HG02885 (cell line): ENCODE measurements at regions not wholly inside any gene's neighbourhood (a gene's known extent, or its start where the extent isn't known, plus 50 kb on each side); places are given as distances from the start of the nearest gene placed in this dataset.
A peak's percentile ranks its signal among the peaks of the same experiment; 100 is the strongest.

ENCODE experiments used
- ATAC-seq: cut with Tn5 transposase; IDR thresholded peaks from one replicate; pipeline ENCODE4 v1.9.1; 2021; ENCODE audit warnings: mild to moderate bottlenecking; ENCODE audit not compliant: unreplicated experiment, poor library complexity

- no peak for ATAC-seq
Measured at GRCh38 chr4:153034681-153035080, 98.6 kb downstream of the FHDC1 start.

GRCh38 chr4:153036931-153037482 lies 100.9 kb downstream of the FHDC1 start:
- no peak for ATAC-seq

GRCh38 chr4:153038623-153039311 lies 102.6 kb downstream of the FHDC1 start:
- no peak for ATAC-seq

GRCh38 chr4:153039542-153040185 lies 103.5 kb downstream of the FHDC1 start:
- no peak for ATAC-seq

GRCh38 chr4:153040677-153041076 lies 104.6 kb downstream of the FHDC1 start:
- ATAC-seq = no peak

GRCh38 chr4:153044036-153044435 lies 107.9 kb downstream of the FHDC1 start:
- no peak for ATAC-seq

- ATAC-seq = peak; percentile 47
Measured at GRCh38 chr4:153045111-153045982, 109.2 kb downstream of the FHDC1 start.

- no peak for ATAC-seq
Measured at GRCh38 chr4:153058671-153059060, 122.5 kb downstream of the FHDC1 start.

- ATAC-seq = no peak
Measured at GRCh38 chr4:153060196-153060595, 124.1 kb downstream of the FHDC1 start.

GRCh38 chr4:153061971-153062370 lies 125.8 kb downstream of the FHDC1 start:
- no peak for ATAC-seq

- no peak for ATAC-seq
Measured at GRCh38 chr4:153062652-153063168, 126.6 kb downstream of the FHDC1 start.

GRCh38 chr4:153063490-153063889 lies 127.4 kb downstream of the FHDC1 start:
- no peak for ATAC-seq

GRCh38 chr4:153064571-153064970 lies 128.4 kb downstream of the FHDC1 start:
- no peak for ATAC-seq

GRCh38 chr4:153065276-153065675 lies 129.2 kb downstream of the FHDC1 start:
- no peak for ATAC-seq

GRCh38 chr4:153067376-153067775 lies 131.3 kb downstream of the FHDC1 start:
- no peak for ATAC-seq

GRCh38 chr4:153068751-153069150 lies 132.6 kb downstream of the FHDC1 start:
- ATAC-seq = no peak

GRCh38 chr4:153071958-153072598 lies 132.2 kb upstream of the TRIM2 start:
- ATAC-seq = no peak

GRCh38 chr4:153072661-153073060 lies 131.6 kb upstream of the TRIM2 start:
- ATAC-seq = no peak

GRCh38 chr4:153074486-153074885 lies 129.8 kb upstream of the TRIM2 start:
- ATAC-seq = no peak

- ATAC-seq = no peak
Measured at GRCh38 chr4:153074936-153075630, 129.2 kb upstream of the TRIM2 start.
